Trophoblast cell (in vitro differentiated cells and primary cell): ENCODE measurements at regions not wholly inside any gene's neighbourhood (a gene's known extent, or its start where the extent isn't known, plus 50 kb on each side); places are given as distances from the start of the nearest gene placed in this dataset.

Source experiments
- DNase-seq, 2 donors: peaks; one replicate each; pipeline ENCODE4 v3.0.0-alpha.2; 2016
- H2AFZ ChIP-seq: 2 replicates; pipeline ENCODE4 v1.6.1; 2013; ENCODE audit warnings: low read length, moderate library complexity, mild to moderate bottlenecking; ENCODE audit not compliant: insufficient read depth, poor library complexity
- H2AK5ac ChIP-seq: 2 replicates; pipeline ENCODE4 v1.6.1; 2013; ENCODE audit warnings: mild to moderate bottlenecking, low read length
- H2BK120ac ChIP-seq: 2 replicates; pipeline ENCODE4 v1.6.1; 2013; ENCODE audit warnings: low read length, mild to moderate bottlenecking, moderate library complexity; ENCODE audit not compliant: insufficient read depth, poor library complexity
- H2BK12ac ChIP-seq: 2 replicates; pipeline ENCODE4 v1.6.1; 2013; ENCODE audit warnings: mild to moderate bottlenecking, low read length, moderate library complexity
- H2BK5ac ChIP-seq: 2 replicates; pipeline ENCODE4 v1.6.1; 2013; ENCODE audit warnings: low read length, low read depth, moderate library complexity, mild to moderate bottlenecking; ENCODE audit not compliant: poor library complexity
- H3K14ac ChIP-seq: 2 replicates; pipeline ENCODE4 v1.6.1; 2013; ENCODE audit warnings: mild to moderate bottlenecking, low read length
- H3K18ac ChIP-seq: 2 replicates; pipeline ENCODE4 v1.6.1; 2013; ENCODE audit warnings: mild to moderate bottlenecking, low read length
- H3K23ac ChIP-seq: 2 replicates; pipeline ENCODE4 v1.6.1; 2013; ENCODE audit warnings: low read length
- H3K27ac ChIP-seq: 2 replicates; pipeline ENCODE4 v1.5.1; 2013; ENCODE audit warnings: low read depth, mild to moderate bottlenecking, inconsistent platforms, low read length, moderate library complexity
- H3K27me3 ChIP-seq: 2 replicates; pipeline ENCODE4 v1.6.1; 2013; ENCODE audit warnings: inconsistent platforms, mild to moderate bottlenecking, low read length, moderate library complexity; ENCODE audit not compliant: insufficient read depth
- H3K36me3 ChIP-seq, 2 experiments: 1 replicate in 1 of 2; 2 replicates in 1 of 2; pipeline ENCODE4 v1.6.1; 2013; ENCODE audit warnings: low read length in 2 of 2, mild to moderate bottlenecking in 2 of 2, moderate library complexity in 1 of 2; ENCODE audit not compliant: insufficient read depth in 2 of 2, control insufficient read depth in 1 of 2
- H3K4ac ChIP-seq: 2 replicates; pipeline ENCODE4 v1.6.1; 2013; ENCODE audit warnings: low read depth, mild to moderate bottlenecking, low read length, moderate library complexity
- H3K4me1 ChIP-seq, 2 experiments: 1 replicate in 1 of 2; 2 replicates in 1 of 2; pipeline ENCODE4 v1.6.1; 2013; ENCODE audit warnings: low read length in 2 of 2, mild to moderate bottlenecking in 2 of 2, moderate library complexity in 1 of 2; ENCODE audit not compliant: insufficient read depth in 2 of 2, control insufficient read depth in 1 of 2
- H3K4me2 ChIP-seq: 2 replicates; pipeline ENCODE4 v1.6.1; 2013; ENCODE audit warnings: inconsistent platforms, mild to moderate bottlenecking, low read length, moderate library complexity
- H3K4me3 ChIP-seq: 2 replicates; pipeline ENCODE4 v1.5.1; 2013; ENCODE audit warnings: mild to moderate bottlenecking, low read depth, low read length, inconsistent platforms
- H3K79me1 ChIP-seq: one replicate; pipeline ENCODE4 v1.6.1; 2013; ENCODE audit warnings: low read length
- H3K79me2 ChIP-seq: 2 replicates; pipeline ENCODE4 v1.6.1; 2013; ENCODE audit warnings: low read length, mild to moderate bottlenecking; ENCODE audit not compliant: control insufficient read depth, insufficient read depth, poor library complexity
- H3K9ac ChIP-seq: 2 replicates; pipeline ENCODE4 v1.6.1; 2013; ENCODE audit warnings: mild to moderate bottlenecking, low read length
- H3K9me3 ChIP-seq: 2 replicates; pipeline ENCODE4 v1.6.1; 2013; ENCODE audit warnings: low read depth, mild to moderate bottlenecking, control low read depth, inconsistent platforms, low read length; ENCODE audit not compliant: insufficient read depth
- H4K12ac ChIP-seq: 2 replicates; pipeline ENCODE4 v1.6.1; 2013; ENCODE audit warnings: low read depth, mild to moderate bottlenecking, low read length, moderate library complexity
- H4K8ac ChIP-seq: 2 replicates; pipeline ENCODE4 v1.6.1; 2013; ENCODE audit warnings: low read depth, mild to moderate bottlenecking, low read length, moderate library complexity
- H4K91ac ChIP-seq: one replicate; pipeline ENCODE4 v1.6.1; 2013; ENCODE audit warnings: low read depth, mild to moderate bottlenecking, low read length, moderate library complexity
- WGBS: extraction: QIAGEN DNeasy Blood & Tissue Kit; methylation state at CpG from one replicate; pipeline ENCODE4 v1.1.7; 2013; ENCODE audit warnings: missing lambda C conversion rate; ENCODE audit not compliant: insufficient read length, insufficient coverage; ENCODE audit errors: extremely low coverage; 5-methylcytosine and 5-hydroxymethylcytosine counted together

GRCh38 chrX:67384403-67384802 lies 159.4 kb upstream of the AR start:
- no peak overlapping the region for H4K91ac ChIP-seq
- H3K4me1 ChIP-seq: no peaks in the 10 kb centered on the region
- H3K4ac ChIP-seq: no peak overlapping the region
- H3K9ac ChIP-seq: no peak overlapping the region
- no peak overlapping the region for H2BK5ac ChIP-seq
- WGBS: no CpG with 5 or more reads among the region's 2 CpGs
- no peak overlapping the region for H3K4me2 ChIP-seq
- no peaks in the 10 kb centered on the region for H3K27me3 ChIP-seq
- H2AFZ ChIP-seq: no peak overlapping the region
- DNase-seq: no peak
- H3K4me3 ChIP-seq: no peak overlapping the region
- H3K14ac ChIP-seq: no peak overlapping the region
- no peak overlapping the region for H4K8ac ChIP-seq
- no peak overlapping the region for H2AK5ac ChIP-seq
- no peaks in the 10 kb centered on the region for H3K79me1 ChIP-seq
- no peak overlapping the region for H2BK12ac ChIP-seq
- H3K18ac ChIP-seq: no peak overlapping the region
- no peaks in the 10 kb centered on the region for H3K36me3 ChIP-seq
- no peak overlapping the region for H2BK120ac ChIP-seq
- H4K12ac ChIP-seq: no peak overlapping the region
- H3K27ac ChIP-seq: no peak overlapping the region
- no peaks in the 10 kb centered on the region for H3K79me2 ChIP-seq
- no peaks in the 10 kb centered on the region for H3K9me3 ChIP-seq
- H3K23ac ChIP-seq: no peak overlapping the region

DNA sequence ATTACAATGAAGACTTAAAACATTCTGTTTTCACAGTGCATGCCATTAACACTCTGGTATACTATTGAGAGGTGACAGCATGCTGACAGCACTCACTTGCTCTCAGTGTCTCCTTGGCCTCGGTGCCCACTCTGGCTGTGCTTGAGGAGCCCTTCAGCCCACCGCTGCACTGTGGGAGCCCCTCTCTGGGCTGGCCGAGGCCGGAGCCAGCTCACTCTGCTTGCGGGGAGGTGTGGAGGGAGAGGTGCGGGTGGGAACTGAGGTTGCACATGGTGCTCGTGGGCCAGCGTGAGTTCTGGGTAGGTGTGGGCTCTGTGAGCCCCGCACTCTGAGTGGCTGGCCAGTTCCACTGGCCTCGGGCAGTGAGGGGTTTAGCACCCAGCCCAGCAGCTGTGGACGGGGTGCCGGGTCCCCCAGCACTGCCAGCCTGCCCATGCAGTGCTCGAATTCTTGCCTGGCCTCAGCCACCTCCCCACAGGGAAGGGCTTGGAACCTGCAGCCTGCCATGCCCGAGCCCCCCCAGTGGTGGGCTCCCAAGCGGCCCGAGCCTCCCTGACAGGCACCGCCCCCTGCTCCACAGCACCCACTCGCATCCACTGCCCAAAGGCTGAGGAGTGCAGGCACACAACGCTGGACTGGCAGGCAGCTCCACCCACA lies 135.3 kb upstream of the AR start:
- peaks cover 6% of the 10 kb centered on the region for H3K9me3 ChIP-seq
- H3K36me3 ChIP-seq: no peaks in the 10 kb centered on the region
- no CpG with 5 or more reads among the region's 19 CpGs for WGBS

GRCh38 chrX:67415937-67416336 lies 127.9 kb upstream of the AR start:
- H3K9me3 ChIP-seq: no peaks in the 10 kb centered on the region
- H3K36me3 ChIP-seq: no peaks in the 10 kb centered on the region
- no peaks in the 10 kb centered on the region for H3K79me2 ChIP-seq
- no peaks in the 10 kb centered on the region for H3K79me1 ChIP-seq
- no peaks in the 10 kb centered on the region for H3K4me1 ChIP-seq
- no peak overlapping the region for H3K27ac ChIP-seq
- H2BK5ac ChIP-seq: no peak overlapping the region
- no peak overlapping the region for H3K23ac ChIP-seq
- H4K8ac ChIP-seq: no peak overlapping the region
- H2BK120ac ChIP-seq: no peak overlapping the region
- H3K18ac ChIP-seq: no peak overlapping the region
- H4K91ac ChIP-seq: no peak overlapping the region
- no peak overlapping the region for H3K9ac ChIP-seq
- no CpG with 5 or more reads among the region's 2 CpGs for WGBS
- H4K12ac ChIP-seq: no peak overlapping the region
- no peaks in the 10 kb centered on the region for H3K27me3 ChIP-seq
- no peak overlapping the region for H3K14ac ChIP-seq
- H3K4me3 ChIP-seq: no peak overlapping the region
- H2AK5ac ChIP-seq: no peak overlapping the region
- no peak for DNase-seq
- H3K4me2 ChIP-seq: no peak overlapping the region
- H2BK12ac ChIP-seq: no peak overlapping the region
- no peak overlapping the region for H2AFZ ChIP-seq
- no peak overlapping the region for H3K4ac ChIP-seq

More for the DNA sequence above, 135.3 kb upstream of the AR start:
- H4K12ac ChIP-seq: no peak overlapping the region
- H3K18ac ChIP-seq: no peak overlapping the region
- no peak overlapping the region for H3K4me3 ChIP-seq
- no peak overlapping the region for H2AK5ac ChIP-seq
- H3K79me1 ChIP-seq: no peaks in the 10 kb centered on the region
- H2BK5ac ChIP-seq: no peak overlapping the region
- H2BK120ac ChIP-seq: no peak overlapping the region
- H3K27ac ChIP-seq: no peak overlapping the region
- H3K23ac ChIP-seq: no peak overlapping the region
- H4K91ac ChIP-seq: no peak overlapping the region
- no peaks in the 10 kb centered on the region for H3K27me3 ChIP-seq
- H3K4ac ChIP-seq: no peak overlapping the region
- H3K14ac ChIP-seq: no peak overlapping the region
- no peak for DNase-seq
- H2BK12ac ChIP-seq: no peak overlapping the region
- no peak overlapping the region for H3K9ac ChIP-seq
- H3K4me2 ChIP-seq: no peak overlapping the region
- no peak overlapping the region for H4K8ac ChIP-seq
- no peaks in the 10 kb centered on the region for H3K4me1 ChIP-seq
- H2AFZ ChIP-seq: no peak overlapping the region
- no peaks in the 10 kb centered on the region for H3K79me2 ChIP-seq

- no CpG with 5 or more reads among the region's 2 CpGs for WGBS
- Histone ChIP-seq H3K27ac (no peak overlapping the region), H2AK5ac (no peak overlapping the region), H4K91ac (no peak overlapping the region), H3K79me1 (no peaks in the 10 kb centered on the region), H3K14ac (no peak overlapping the region), H3K4me1 (no peaks in the 10 kb centered on the region), H3K36me3 (no peaks in the 10 kb centered on the region), H3K18ac (no peak overlapping the region), H2BK5ac (no peak overlapping the region), H3K9me3 (no peaks in the 10 kb centered on the region), H4K12ac (no peak overlapping the region), H3K4me3 (no peak overlapping the region), H2BK120ac (no peak overlapping the region), H3K23ac (no peak overlapping the region), H2AFZ (no peak overlapping the region), H3K27me3 (no peaks in the 10 kb centered on the region), H4K8ac (no peak overlapping the region), H3K4ac (no peak overlapping the region), H3K9ac (no peak overlapping the region), H3K4me2 (no peak overlapping the region), H2BK12ac (no peak overlapping the region), H3K79me2 (no peaks in the 10 kb centered on the region)
- no peak for DNase-seq
Measured at GRCh38 chrX:67426946-67427345, 116.9 kb upstream of the AR start.
